ENCODE measurements at regions not wholly inside any gene's neighbourhood (a gene's known extent, or its start where the extent isn't known, plus 50 kb on each side); places are given as distances from the start of the nearest gene placed in this dataset.
"Not testable (repeated sequence)": the region's sequence is repeated elsewhere in the genome, so short reads cannot be mapped to it uniquely, and the experiment has no call there.

DNA sequence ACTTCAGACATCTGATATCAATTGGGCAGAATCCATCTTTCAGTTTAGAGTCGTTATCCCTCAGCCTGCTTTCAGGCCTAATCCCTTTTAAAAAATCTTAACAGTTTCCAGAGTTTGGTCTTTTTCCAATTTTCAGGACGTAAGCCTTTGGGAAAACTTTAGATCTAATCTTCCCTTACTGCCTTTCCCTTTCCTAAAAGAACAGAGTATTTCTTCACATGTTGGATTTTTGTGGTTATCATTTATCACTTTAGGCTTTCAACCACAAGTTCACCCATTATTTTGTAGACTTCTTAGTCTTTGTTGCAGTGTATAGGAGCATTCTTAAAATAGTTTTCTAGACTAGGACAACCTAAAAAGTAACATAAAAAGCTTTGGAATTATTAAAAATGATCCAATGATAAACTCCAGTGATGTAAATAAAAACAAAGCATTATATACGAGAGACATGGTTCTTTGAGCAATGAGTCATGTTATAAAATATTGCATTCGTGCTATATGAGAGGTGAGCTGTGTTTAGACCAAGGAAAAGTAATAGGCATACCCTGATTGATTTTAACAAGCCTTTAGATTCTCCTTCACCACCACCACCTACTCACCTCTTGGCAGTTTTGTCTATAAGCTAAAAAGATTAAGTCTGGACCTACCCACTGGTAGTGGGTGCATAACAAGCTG is 90.4 kb upstream of the MCHR2 start:
- DNase-seq, result no peak

- no peak for DNase-seq
These were observed 84.5 kb upstream of the MCHR2 start for GRCh38 chr6:100078509-100078908.

DNA sequence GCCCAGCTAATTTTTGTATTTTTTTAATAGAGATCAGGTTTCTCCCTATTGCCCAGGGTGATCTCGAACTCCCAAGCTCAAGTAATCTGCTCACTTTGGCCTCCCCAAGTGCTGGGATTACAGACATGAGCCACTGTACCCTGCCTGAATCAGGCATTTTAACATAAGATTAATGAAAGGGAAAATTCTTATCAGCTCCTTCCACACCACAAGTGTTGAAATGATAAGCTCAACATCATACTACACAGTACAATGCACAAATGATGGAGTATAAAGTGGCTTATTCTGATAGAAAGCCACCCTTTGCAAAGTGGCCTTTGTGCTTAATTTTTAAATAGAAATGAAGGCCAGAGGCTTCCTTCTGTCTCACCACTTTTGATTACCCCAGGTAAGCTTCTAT is 71.3 kb upstream of the MCHR2 start:
- no peak for DNase-seq

DNA sequence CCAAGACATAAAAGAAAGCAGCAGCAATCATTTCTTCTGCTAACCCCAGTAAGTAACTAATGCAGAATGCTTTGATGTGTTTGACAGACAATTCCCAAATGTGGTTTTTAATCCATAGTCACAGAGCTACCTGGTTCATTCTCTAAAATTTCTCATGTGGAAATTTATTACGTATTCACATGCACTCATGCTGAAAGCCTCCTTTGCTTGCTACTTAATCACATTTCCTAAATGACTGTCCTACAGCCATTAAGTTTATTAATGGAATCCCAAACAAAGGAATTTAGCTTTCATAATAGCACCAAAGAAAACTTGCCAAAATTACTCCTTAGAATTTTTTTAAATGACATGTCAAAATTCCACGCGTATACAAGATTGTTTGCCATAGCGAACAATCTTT is 68.6 kb upstream of the MCHR2 start:
- no peak for DNase-seq

DNA sequence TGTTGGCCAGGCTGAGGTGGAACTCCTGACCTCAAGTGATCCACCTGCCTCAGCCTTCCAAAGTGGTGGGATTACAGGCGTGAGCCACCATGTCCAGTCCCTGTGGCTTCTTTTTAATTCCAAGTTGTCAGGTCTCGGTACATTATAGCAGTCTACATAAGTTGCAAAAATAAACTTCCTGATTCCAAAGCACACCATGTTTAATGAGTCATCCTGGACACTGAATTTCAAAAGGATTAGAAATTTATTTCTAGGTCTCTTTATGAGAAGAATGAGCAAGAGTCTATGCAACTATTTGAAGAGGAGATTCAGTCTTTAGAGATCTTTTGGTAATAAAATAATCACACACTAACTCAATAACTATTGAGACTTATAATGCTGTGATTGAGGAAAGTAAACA is 63.9 kb upstream of the MCHR2 start:
- DNase-seq, result no peak

GRCh38 chr6:100050550-100050949 is 56.5 kb upstream of the MCHR2 start:
- no peak for DNase-seq

DNA sequence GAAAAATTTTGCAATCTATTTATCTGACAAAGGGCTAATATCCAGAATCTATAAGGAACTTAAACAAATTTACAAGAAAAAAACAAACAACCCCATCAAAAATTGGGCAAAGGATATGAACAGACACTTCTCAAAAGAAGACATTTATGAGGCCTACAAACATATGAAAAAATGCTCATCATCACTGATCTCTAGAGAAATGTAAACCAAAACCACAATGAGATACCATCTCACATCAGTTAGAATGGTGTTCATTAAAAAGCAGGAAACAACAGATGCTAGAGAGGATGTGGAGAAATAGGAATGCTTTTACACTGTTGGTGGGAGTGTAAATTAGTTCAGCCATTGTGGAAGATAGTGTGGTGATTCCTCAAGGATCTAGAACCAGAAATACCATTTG is 49.9 kb upstream of the MCHR2 start:
- not testable (repeated sequence) for DNase-seq

All from hippocampal formation (tissue), 2 donors.